HepG2 (cell line): ENCODE measurements at regions not wholly inside any gene's neighbourhood (a gene's known extent, or its start where the extent isn't known, plus 50 kb on each side); places are given as distances from the start of the nearest gene placed in this dataset.
A peak's percentile ranks its signal among the peaks of the same experiment; 100 is the strongest.
"Not testable (repeated sequence)": the region's sequence is repeated elsewhere in the genome, so short reads cannot be mapped to it uniquely, and the experiment has no call there.

Experiments
- ATAC-seq: fragments of 200-7000 bp; cut with Tn5 transposase; 3 replicates; pipeline ENCODE4 v1.9.1; 2020; ENCODE audit warnings: mild to moderate bottlenecking, moderate library complexity
- BruUV-seq: library from RNA; stranded (reverse); fragments of 400-500 nt; replicated peaks from 2 replicates; lab custom pipeline; 2021; lab: Mats Ljungman, UMichigan
- CTCF ChIA-PET: fragments of 300-600 bp; formaldehyde crosslinking; extraction: SDS; loops from one replicate; lab custom pipeline; 2021; ENCODE audit warnings: low total read pairs, inconsistent platforms, low intra/inter-chr PET ratio; lab: Yijun Ruan, JAX
- POLR2A ChIA-PET: fragments of 350-600 bp; sonication (Branson Sonifier 250); formaldehyde crosslinking; loops from one replicate; lab custom pipeline; 2020; ENCODE audit warnings: antibody characterized with exemption, inconsistent platforms; lab: Yijun Ruan, JAX
- DNase-seq: peaks from one replicate; pipeline ENCODE4 v3.0.0-alpha.2; 2015; ENCODE audit warnings: low spot score
- FAIRE-seq: peaks from 3 replicates; lab custom pipeline; 2011; peaks lifted over from hg19 to GRCh38; lab: Jason Lieb, UNC
- H2AFZ ChIP-seq: one replicate; pipeline ENCODE4 v1.6.1; 2011; ENCODE audit warnings: low read length, inconsistent platforms
- H3K27ac ChIP-seq: fragments of 300-600 bp; 3 replicates; pipeline ENCODE4 v1.8.0; 2011; ENCODE audit warnings: mixed run types, mild to moderate bottlenecking, mixed read lengths, low read length, inconsistent platforms; ENCODE audit not compliant: insufficient read depth; ENCODE audit errors: extremely low read length
- H3K27me3 ChIP-seq, 2 experiments: fragments of 200-600 bp in 1 of 2; 2 replicates in 1 of 2; 3 replicates in 1 of 2; pipeline versions ENCODE4 v1.6.0 to v1.8.0; 2011; ENCODE audit warnings: low read length in 2 of 2, mild to moderate bottlenecking in 2 of 2, moderate library complexity in 2 of 2, inconsistent platforms in 1 of 2; ENCODE audit not compliant: insufficient read depth in 2 of 2, control insufficient read depth in 1 of 2
- H3K36me3 ChIP-seq, 2 experiments: fragments of 200-600 bp in 1 of 2; replicated peaks in 1 of 2; 2 replicates in 1 of 2; 3 replicates in 1 of 2; pipeline versions ENCODE4 v1.5.1 to v1.8.0; 2011; ENCODE audit warnings: low read length in 2 of 2, inconsistent platforms in 1 of 2; ENCODE audit not compliant: insufficient read depth in 2 of 2, control insufficient read depth in 1 of 2
- H3K4me1 ChIP-seq: 2 replicates; pipeline ENCODE4 v1.5.1; 2012; ENCODE audit warnings: low read length, inconsistent platforms; ENCODE audit not compliant: insufficient read depth
- H3K4me2 ChIP-seq: 2 replicates; pipeline ENCODE4 v1.6.0; 2011; ENCODE audit warnings: low read depth, low read length, inconsistent platforms
- H3K4me3 ChIP-seq, 3 experiments: fragments of 200-600 bp in 1 of 3; sonication (generic), shearing (Covaris generic) in 1 of 3; replicated peaks in 1 of 3; 2 replicates each; pipeline ENCODE4 v1.5.1; 2011 to 2016; ENCODE audit warnings: low read length in 3 of 3, inconsistent platforms in 2 of 3, low read depth in 2 of 3, mild to moderate bottlenecking in 2 of 3, control low read depth in 1 of 3, mixed read lengths in 1 of 3; ENCODE audit not compliant: insufficient read depth in 1 of 3
- H3K79me2 ChIP-seq: one replicate; pipeline ENCODE4 v1.6.1; 2011; ENCODE audit warnings: low read length, inconsistent platforms; ENCODE audit not compliant: insufficient read depth
- H3K9ac ChIP-seq: 2 replicates; pipeline ENCODE4 v1.6.0; 2011; ENCODE audit warnings: mild to moderate bottlenecking, low read depth, low read length, inconsistent platforms; ENCODE audit not compliant: insufficient read depth
- H3K9me3 ChIP-seq: 2 replicates; pipeline ENCODE4 v1.5.1; 2012; ENCODE audit warnings: mild to moderate bottlenecking, low read length
- H4K20me1 ChIP-seq: 2 replicates; pipeline ENCODE4 v1.6.0; 2011; ENCODE audit warnings: inconsistent platforms, mild to moderate bottlenecking, low read length, moderate library complexity; ENCODE audit not compliant: insufficient read depth
- SMC3 ChIP-seq: IDR thresholded peaks from 2 replicates; pipeline ENCODE4 v1.6.1; 2011; ENCODE audit warnings: low read length, improper control_type of control experiment
- STAG1 ChIP-seq: sonication (generic); formaldehyde crosslinking; IDR thresholded peaks from 2 replicates; pipeline ENCODE4 v1.4.0; 2020; ENCODE audit warnings: missing genetic modification reagents
- WGBS: methylation state at CpG from one replicate; pipeline ENCODE4 v1.1.6; 2017; ENCODE audit warnings: low lambda C conversion rate; 5-methylcytosine and 5-hydroxymethylcytosine counted together
- in situ Hi-C: cut with HindIII; loops from 2 replicates; pipeline ENCODE4 v1.10.0; 2017; ENCODE audit warnings: low pct_unique_long_range_greater_than_20kb; ENCODE audit not compliant: extremely low pct_ligation_motif_present
- intact Hi-C: fragments of 100-400 bp; cut with micrococcal nuclease; formaldehyde crosslinking; loops from one replicate; pipeline ENCODE4 v1.10.0; 2022; ENCODE audit not compliant: unreplicated experiment
- small RNA-seq, 3 experiments: library from RNA; depleted of rRNA; stranded (forward); fragments of <200 nt; gene quantifications; one replicate each; pipeline ENCODE3, GENCODE V24; 2012; ENCODE audit warnings: low read depth in 2 of 3, low replicate concordance in 1 of 3; ENCODE audit not compliant: insufficient read length in 3 of 3, insufficient read depth in 2 of 3

- H2AFZ ChIP-seq, ATAC-seq, DNase-seq, H3K79me2 ChIP-seq, POLR2A ChIA-PET, H3K9me3 ChIP-seq, H3K36me3 ChIP-seq, H3K27ac ChIP-seq, BruUV-seq, H3K9ac ChIP-seq, in situ Hi-C loops, H3K4me3 ChIP-seq, CTCF ChIA-PET, H3K4me1 ChIP-seq, FAIRE-seq, H4K20me1 ChIP-seq, H3K27me3 ChIP-seq, intact Hi-C loops, H3K4me2 ChIP-seq: not testable (repeated sequence)
- WGBS, result 52% methylated on average over 29 of the region's 29 CpGs
Measured at GRCh38 chr2:91877658-91878210, 2993.5 kb upstream of the TEKT4 start.

GRCh38 chr2:91895091-91895490 lies 2976.1 kb upstream of the TEKT4 start:
- BruUV-seq, DNase-seq, H3K4me3 ChIP-seq, H3K9me3 ChIP-seq, H3K27me3 ChIP-seq, intact Hi-C loops, POLR2A ChIA-PET, CTCF ChIA-PET, H3K27ac ChIP-seq, H3K79me2 ChIP-seq, H2AFZ ChIP-seq, ATAC-seq, H4K20me1 ChIP-seq, H3K36me3 ChIP-seq, FAIRE-seq, H3K9ac ChIP-seq, H3K4me1 ChIP-seq, in situ Hi-C loops, H3K4me2 ChIP-seq: not testable (repeated sequence)
- TF ChIP-seq STAG1 (CRISPR knock-in tag), result peak; percentile 63
- TF ChIP-seq SMC3, result peak; percentile 62; the same call in 1 of the 2 replicates
- WGBS, result under 1% methylated on average over 5 of the region's 5 CpGs

DNA sequence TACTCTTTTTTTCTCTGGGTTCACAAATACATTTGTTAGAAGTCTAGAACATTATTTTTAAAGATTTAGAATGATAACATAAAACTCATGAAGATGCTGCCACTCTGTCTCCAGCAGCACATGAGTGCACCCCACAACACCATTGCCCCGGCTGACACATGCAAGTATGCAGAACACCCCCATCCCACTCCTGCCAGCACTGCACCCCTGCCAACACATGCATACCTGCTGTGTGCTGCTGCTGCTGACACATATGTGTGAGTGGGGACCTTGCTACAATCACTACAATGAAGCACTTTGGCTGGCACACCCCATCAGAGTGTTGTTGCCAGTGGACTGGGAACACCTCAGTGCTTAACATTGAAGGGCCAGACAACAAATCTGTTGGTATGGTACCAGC lies 2953.6 kb upstream of the TEKT4 start:
- BruUV-seq, DNase-seq, H3K36me3 ChIP-seq, H3K79me2 ChIP-seq, CTCF ChIA-PET, H3K27me3 ChIP-seq, POLR2A ChIA-PET, H3K9me3 ChIP-seq, in situ Hi-C loops, intact Hi-C loops, ATAC-seq, H3K4me3 ChIP-seq, FAIRE-seq, H3K9ac ChIP-seq, H3K4me2 ChIP-seq, H3K27ac ChIP-seq, H2AFZ ChIP-seq, H4K20me1 ChIP-seq, H3K4me1 ChIP-seq: not testable (repeated sequence)
- 0% methylated on average over 1 of the region's 1 CpG for WGBS

Small RNAs in the stretch of these regions (small RNA-seq; reads per million reads assigned to genes)
- gene AC127391.1, result 0 reads per million in 3 experiments
